ENCODE measurements at regions not wholly inside any gene's neighbourhood (a gene's known extent, or its start where the extent isn't known, plus 50 kb on each side); places are given as distances from the start of the nearest gene placed in this dataset.

DNA sequence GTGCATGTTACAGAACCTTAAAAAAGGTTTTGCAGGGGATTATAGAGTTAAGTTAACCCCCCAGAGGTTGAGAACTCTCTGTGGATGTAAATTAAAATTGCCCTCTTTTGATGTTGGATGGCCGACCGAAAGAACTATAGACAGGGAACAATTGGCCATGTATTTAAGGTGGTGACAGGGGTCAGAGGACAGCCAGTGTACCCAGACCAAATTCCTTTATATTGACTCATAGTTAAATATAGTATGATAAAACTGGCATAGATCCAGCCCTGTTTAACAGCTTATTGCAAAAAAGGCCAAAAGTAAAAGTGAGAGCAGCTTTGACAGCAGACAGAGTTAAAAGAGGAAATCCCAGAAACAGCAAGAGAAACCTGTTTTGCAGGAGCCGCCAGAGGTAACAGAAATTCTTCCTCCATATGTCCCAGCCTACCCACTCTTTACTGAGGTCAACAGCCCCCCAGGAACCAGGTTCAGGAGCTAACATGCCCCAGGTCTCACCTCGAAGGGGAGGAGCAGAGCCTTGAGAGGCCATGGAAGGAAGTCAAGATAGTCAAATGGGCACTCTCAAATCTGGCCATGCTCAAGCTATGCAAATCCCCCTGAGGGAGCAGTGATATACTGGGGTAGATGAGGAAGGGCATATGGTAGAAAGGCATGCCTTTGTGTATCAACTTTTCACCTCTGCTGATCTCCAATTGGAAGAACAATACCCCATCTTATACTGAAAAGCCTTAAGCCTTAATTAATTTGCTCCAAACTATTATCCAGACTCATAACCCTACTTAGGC lies 156.4 kb upstream of the COX7C start:
- SMC1A ChIA-PET (ENCODE audit: uncharacterized antibody, unreplicated experiment) = interaction anchor here (0.6 to 1.1 kb wide), 2 partner anchors 14 to 104 kb away, joined by 3 read pairs; no protein-coding TSS in a partner anchor
- H3K36me3 ChIP-seq (ENCODE audit: control insufficient read depth in 2 of 2, insufficient read depth in 2 of 2, low read length in 1 of 2) = no peaks in the 10 kb centered on the region
- H3K9ac ChIP-seq (ENCODE audit: control insufficient read depth, insufficient read depth, low read length) = no peak overlapping the region
- intact Hi-C loops (cut with micrococcal nuclease; ENCODE audit: unreplicated experiment) = no loop called here
- H2AFZ ChIP-seq (ENCODE audit: control insufficient read depth, low read depth, low read length) = peak overlapping the region; percentile 16; the same call in 1 of the 2 replicates
- no peaks in the 10 kb centered on the region for H4K20me1 ChIP-seq (ENCODE audit: control insufficient read depth, insufficient read depth)
- peak overlapping the region; percentile 33; the same call in 1 of the 2 replicates for H3K4me2 ChIP-seq (ENCODE audit: control insufficient read depth, insufficient read depth)
- DNase-seq (ENCODE audit: low read depth, low spot score) (no peak), FAIRE-seq (no peak), ATAC-seq (peak; percentile 31; the same call in 1 of the 3 replicates)
- POLR2A ChIA-PET = no interaction called here
- RAD21 ChIA-PET (ENCODE audit: unreplicated experiment) = no interaction called here
- H3K79me2 ChIP-seq (ENCODE audit: control insufficient read depth, insufficient read depth, low read length) = no peaks in the 10 kb centered on the region
- TF ChIP-seq, protein P1, sequence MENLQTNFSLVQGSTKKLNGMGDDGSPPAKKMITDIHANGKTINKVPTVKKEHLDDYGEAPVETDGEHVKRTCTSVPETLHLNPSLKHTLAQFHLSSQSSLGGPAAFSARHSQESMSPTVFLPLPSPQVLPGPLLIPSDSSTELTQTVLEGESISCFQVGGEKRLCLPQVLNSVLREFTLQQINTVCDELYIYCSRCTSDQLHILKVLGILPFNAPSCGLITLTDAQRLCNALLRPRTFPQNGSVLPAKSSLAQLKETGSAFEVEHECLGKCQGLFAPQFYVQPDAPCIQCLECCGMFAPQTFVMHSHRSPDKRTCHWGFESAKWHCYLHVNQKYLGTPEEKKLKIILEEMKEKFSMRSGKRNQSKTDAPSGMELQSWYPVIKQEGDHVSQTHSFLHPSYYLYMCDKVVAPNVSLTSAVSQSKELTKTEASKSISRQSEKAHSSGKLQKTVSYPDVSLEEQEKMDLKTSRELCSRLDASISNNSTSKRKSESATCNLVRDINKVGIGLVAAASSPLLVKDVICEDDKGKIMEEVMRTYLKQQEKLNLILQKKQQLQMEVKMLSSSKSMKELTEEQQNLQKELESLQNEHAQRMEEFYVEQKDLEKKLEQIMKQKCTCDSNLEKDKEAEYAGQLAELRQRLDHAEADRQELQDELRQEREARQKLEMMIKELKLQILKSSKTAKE (IDR thresholded peaks at IDR 0.05; ENCODE audit: low read depth, poor library complexity, severe bottlenecking) = no peak
- TF ChIP-seq SUZ12 (IDR thresholded peaks at IDR 0.05; ENCODE audit: unreplicated experiment) = no peak
- no peak for TF ChIP-seq ZSCAN29 (IDR thresholded peaks at IDR 0.05)
- TF ChIP-seq PML (IDR thresholded peaks at IDR 0.05; ENCODE audit: low read length) = no peak
- TF ChIP-seq NFXL1 (IDR thresholded peaks at IDR 0.05; ENCODE audit: borderline replicate concordance) = no peak
- TF ChIP-seq TAF1 (IDR thresholded peaks at IDR 0.05; ENCODE audit: borderline replicate concordance, low read depth, low read length) = no peak
- TF ChIP-seq RUNX3 (IDR thresholded peaks at IDR 0.05; ENCODE audit: low read length) = no peak
- no peak for TF ChIP-seq HDAC2 (IDR thresholded peaks at IDR 0.05)
- no peak for TF ChIP-seq FOXM1 (IDR thresholded peaks at IDR 0.05; ENCODE audit: low read depth, low read length)
- TF ChIP-seq SRF (IDR thresholded peaks at IDR 0.05; ENCODE audit: low read depth in 2 of 2, low read length in 2 of 2) = no peak
- TF ChIP-seq EZH2 (IDR thresholded peaks at IDR 0.05; ENCODE audit: borderline replicate concordance, control insufficient read depth, low read depth, low read length) = no peak
- TF ChIP-seq TCF3 (IDR thresholded peaks at IDR 0.05; ENCODE audit: borderline replicate concordance, insufficient read depth, low read depth, low read length) = no peak
- TF ChIP-seq TCF12 (IDR thresholded peaks at IDR 0.05; ENCODE audit: low read depth, low read length) = no peak
- no peak for TF ChIP-seq MYC (IDR thresholded peaks at IDR 0.05; ENCODE audit: insufficient read depth, insufficient read length, insufficient replicate concordance, low read length, severe bottlenecking)
- TF ChIP-seq, protein P2, sequence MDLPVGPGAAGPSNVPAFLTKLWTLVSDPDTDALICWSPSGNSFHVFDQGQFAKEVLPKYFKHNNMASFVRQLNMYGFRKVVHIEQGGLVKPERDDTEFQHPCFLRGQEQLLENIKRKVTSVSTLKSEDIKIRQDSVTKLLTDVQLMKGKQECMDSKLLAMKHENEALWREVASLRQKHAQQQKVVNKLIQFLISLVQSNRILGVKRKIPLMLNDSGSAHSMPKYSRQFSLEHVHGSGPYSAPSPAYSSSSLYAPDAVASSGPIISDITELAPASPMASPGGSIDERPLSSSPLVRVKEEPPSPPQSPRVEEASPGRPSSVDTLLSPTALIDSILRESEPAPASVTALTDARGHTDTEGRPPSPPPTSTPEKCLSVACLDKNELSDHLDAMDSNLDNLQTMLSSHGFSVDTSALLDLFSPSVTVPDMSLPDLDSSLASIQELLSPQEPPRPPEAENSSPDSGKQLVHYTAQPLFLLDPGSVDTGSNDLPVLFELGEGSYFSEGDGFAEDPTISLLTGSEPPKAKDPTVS (IDR thresholded peaks at IDR 0.05; ENCODE audit: low read depth, low read length) = no peak
- no peak for TF ChIP-seq CREM (IDR thresholded peaks at IDR 0.05; ENCODE audit: low read depth)
- no peak for TF ChIP-seq DPF2 (IDR thresholded peaks at IDR 0.05)
- no peak for TF ChIP-seq FOXK2 (IDR thresholded peaks at IDR 0.05)
- TF ChIP-seq RB1 (IDR thresholded peaks at IDR 0.05; ENCODE audit: borderline replicate concordance) = no peak
- no peak for TF ChIP-seq POLR2AphosphoS5 (IDR thresholded peaks at IDR 0.05; ENCODE audit: low read length)
- H3K4me1 ChIP-seq (ENCODE audit: control insufficient read depth, insufficient read depth, low read length) = no peaks in the 10 kb centered on the region
- BruUV-seq (replicated peaks) = no TSS peak
- in situ Hi-C loops (cut with MboI) = no loop called here
- WGBS (ENCODE audit: insufficient coverage, insufficient replicate concordance, low lambda C conversion rate, missing lambda C conversion rate) = 32% methylated on average over 4 of the region's 4 CpGs
- H3K4me3 ChIP-seq = no peak overlapping the region
- H3K27ac ChIP-seq (ENCODE audit: control insufficient read depth, insufficient read depth) = no peak overlapping the region
- CTCF ChIA-PET = interaction anchor here (1.4 kb wide), 1 partner anchor 67 kb away, joined by 3 read pairs; no protein-coding TSS in a partner anchor
- H3K9me3 ChIP-seq (replicated peaks; ENCODE audit: control insufficient read depth, insufficient read depth, low read length) = no peaks in the 10 kb centered on the region; the same call in 2 of the 3 replicates
- H3K27me3 ChIP-seq (replicated peaks in 1 of 2; ENCODE audit: control insufficient read depth in 2 of 2, insufficient read depth in 2 of 2, low read length in 1 of 2) = no peaks in the 10 kb centered on the region
